Gastrocnemius medialis (tissue), 4 donors: ENCODE measurements at regions not wholly inside any gene's neighbourhood (a gene's known extent, or its start where the extent isn't known, plus 50 kb on each side); places are given as distances from the start of the nearest gene placed in this dataset.

ENCODE experiments used
- ATAC-seq, 2 donors: fragments of 150-250 bp; one replicate each; pipeline ENCODE4 v1.9.1; 2016
- DNase-seq, 2 donors: peaks; one replicate each; pipeline ENCODE4 v3.0.0-alpha.2; 2019
- H3K27ac ChIP-seq, 4 donors: fragments of 200-600 bp; sonication (generic); 1 replicate in 1 of 4; 2 replicates in 3 of 4; pipeline ENCODE4 v1.5.1; 2016 to 2018; ENCODE audit warnings: mild to moderate bottlenecking in 2 of 4, moderate library complexity in 1 of 4
- H3K27me3 ChIP-seq, 3 donors: fragments of 200-600 bp; sonication (generic) in 2 of 3; 1 replicate in 1 of 3; 2 replicates in 2 of 3; pipeline versions ENCODE4 v1.5.1 to v1.6.0; 2016 to 2019; ENCODE audit warnings: mild to moderate bottlenecking in 1 of 3, moderate library complexity in 1 of 3
- H3K36me3 ChIP-seq, 2 donors: fragments of 200-600 bp; sonication (generic) in 1 of 2; one replicate each; pipeline ENCODE4 v1.5.1; 2017 to 2018
- H3K4me1 ChIP-seq, 2 donors: fragments of 200-600 bp; sonication (generic) in 1 of 2; one replicate each; pipeline ENCODE4 v1.5.1; 2016 to 2017; ENCODE audit warnings: mild to moderate bottlenecking in 2 of 2
- H3K4me3 ChIP-seq, 4 donors: fragments of 200-600 bp; sonication (generic) in 3 of 4; 1 replicate in 1 of 4; 2 replicates in 3 of 4; pipeline ENCODE4 v1.5.1; 2016 to 2019; ENCODE audit warnings: mild to moderate bottlenecking in 2 of 4
- H3K9me3 ChIP-seq, 3 donors: fragments of 200-600 bp; sonication (generic) in 2 of 3; 1 replicate in 1 of 3; 2 replicates in 2 of 3; pipeline ENCODE4 v1.5.1; 2016 to 2019
- CTCF ChIP-seq, 5 experiments: fragments of 450-650 bp in 3 of 5; fragments of 200-600 bp in 2 of 5; sonication (generic) in 2 of 5; IDR thresholded peaks in 4 of 5; conservative IDR thresholded peaks in 1 of 5; 1 replicate in 4 of 5; 2 replicates in 1 of 5; pipeline ENCODE4 v1.5.1; 2016 to 2019; ENCODE audit warnings: antibody characterized with exemption in 5 of 5, mild to moderate bottlenecking in 3 of 5, moderate library complexity in 3 of 5
- POLR2A ChIP-seq, 2 donors: fragments of 450-650 bp; IDR thresholded peaks; one replicate each; pipeline ENCODE4 v1.6.1; 2017; ENCODE audit warnings: antibody characterized with exemption in 2 of 2, mild to moderate bottlenecking in 2 of 2, moderate library complexity in 2 of 2
- in situ Hi-C, 4 donors: fragments of 200-750 bp; cut with MboI; loops; one replicate each; pipeline versions ENCODE4 v1.15.0 to v1.8.0; 2017; ENCODE audit warnings: low sequenced_read_pairs in 4 of 4
- intact Hi-C: fragments of 100-400 bp; cut with DNase I; formaldehyde crosslinking; loops from one replicate; pipeline ENCODE4 v1.15.1; 2023; ENCODE audit warnings: low total_unique reads

GRCh38 chr1:38125837-38126520 lies 79.4 kb upstream of the POU3F1 start:
- Histone ChIP-seq H3K36me3 (no peaks in the 10 kb centered on the region), H3K27me3 (no peaks in the 10 kb centered on the region), H3K9me3 (no peaks in the 10 kb centered on the region), H3K27ac (no peak overlapping the region), H3K4me3 (no peak overlapping the region), H3K4me1 (no peaks in the 10 kb centered on the region)
- in situ Hi-C loops = no loop called here
- ATAC-seq = no peak
- no peak for DNase-seq
- no peak for TF ChIP-seq POLR2A (IDR thresholded peaks at IDR 0.05)
- TF ChIP-seq CTCF (IDR thresholded peaks at IDR 0.05 in 4 of 5, conservative IDR thresholded peaks at IDR 0.05 in 1 of 5) = no peak
- intact Hi-C loops = no loop called here

- ATAC-seq = no peak
- in situ Hi-C loops = no loop called here
- H3K36me3 ChIP-seq = no peaks in the 10 kb centered on the region
Observed at GRCh38 chr1:38125016-38125415, 78.4 kb upstream of the POU3F1 start.

GRCh38 chr1:38123356-38124135 lies 77.0 kb upstream of the POU3F1 start:
- TF ChIP-seq CTCF (IDR thresholded peaks at IDR 0.05 in 4 of 5, conservative IDR thresholded peaks at IDR 0.05 in 1 of 5) (no peak), POLR2A (IDR thresholded peaks at IDR 0.05) (no peak)
- no peaks in the 10 kb centered on the region for H3K36me3 ChIP-seq
- H3K4me3 ChIP-seq = no peak overlapping the region
- in situ Hi-C loops (no loop called here), intact Hi-C loops (no loop called here)
- ATAC-seq (no peak), DNase-seq (no peak)
- no peak overlapping the region for H3K27ac ChIP-seq
- no peaks in the 10 kb centered on the region for H3K9me3 ChIP-seq
- H3K27me3 ChIP-seq = no peaks in the 10 kb centered on the region
- no peaks in the 10 kb centered on the region for H3K4me1 ChIP-seq

More at GRCh38 chr1:38125016-38125415, 78.4 kb upstream of the POU3F1 start:
- H3K4me1 ChIP-seq = no peaks in the 10 kb centered on the region
- H3K27ac ChIP-seq = no peak overlapping the region
- no peaks in the 10 kb centered on the region for H3K27me3 ChIP-seq
- H3K4me3 ChIP-seq = no peak overlapping the region
- no peaks in the 10 kb centered on the region for H3K9me3 ChIP-seq
- intact Hi-C loops = no loop called here
- DNase-seq = no peak
- TF ChIP-seq POLR2A (IDR thresholded peaks at IDR 0.05) (no peak), CTCF (IDR thresholded peaks at IDR 0.05 in 4 of 5, conservative IDR thresholded peaks at IDR 0.05 in 1 of 5) (no peak)

- H3K27me3 ChIP-seq = no peaks in the 10 kb centered on the region
- no peak for ATAC-seq
- intact Hi-C loops (no loop called here), in situ Hi-C loops (no loop called here)
- H3K36me3 ChIP-seq = no peaks in the 10 kb centered on the region
- DNase-seq = no peak
- H3K4me1 ChIP-seq = no peaks in the 10 kb centered on the region
- no peaks in the 10 kb centered on the region for H3K9me3 ChIP-seq
- no peak overlapping the region for H3K4me3 ChIP-seq
- no peak for TF ChIP-seq POLR2A (IDR thresholded peaks at IDR 0.05)
- H3K27ac ChIP-seq = no peak overlapping the region
Observed at GRCh38 chr1:38121231-38121680, 74.7 kb upstream of the POU3F1 start.

- TF ChIP-seq POLR2A (IDR thresholded peaks at IDR 0.05) (no peak), CTCF (IDR thresholded peaks at IDR 0.05 in 4 of 5, conservative IDR thresholded peaks at IDR 0.05 in 1 of 5) (no peak)
- no peak for DNase-seq
- ATAC-seq = no peak
- in situ Hi-C loops (no loop called here), intact Hi-C loops (no loop called here)
- no peaks in the 10 kb centered on the region for H3K9me3 ChIP-seq
- H3K4me3 ChIP-seq = no peak overlapping the region
- no peaks in the 10 kb centered on the region for H3K36me3 ChIP-seq
- H3K4me1 ChIP-seq = no peaks in the 10 kb centered on the region
- no peak overlapping the region for H3K27ac ChIP-seq
- H3K27me3 ChIP-seq = no peaks in the 10 kb centered on the region
Observed at GRCh38 chr1:38120552-38121230, 74.1 kb upstream of the POU3F1 start.
